ENCODE measurements at regions not wholly inside any gene's neighbourhood (a gene's known extent, or its start where the extent isn't known, plus 50 kb on each side); places are given as distances from the start of the nearest gene placed in this dataset.

DNA sequence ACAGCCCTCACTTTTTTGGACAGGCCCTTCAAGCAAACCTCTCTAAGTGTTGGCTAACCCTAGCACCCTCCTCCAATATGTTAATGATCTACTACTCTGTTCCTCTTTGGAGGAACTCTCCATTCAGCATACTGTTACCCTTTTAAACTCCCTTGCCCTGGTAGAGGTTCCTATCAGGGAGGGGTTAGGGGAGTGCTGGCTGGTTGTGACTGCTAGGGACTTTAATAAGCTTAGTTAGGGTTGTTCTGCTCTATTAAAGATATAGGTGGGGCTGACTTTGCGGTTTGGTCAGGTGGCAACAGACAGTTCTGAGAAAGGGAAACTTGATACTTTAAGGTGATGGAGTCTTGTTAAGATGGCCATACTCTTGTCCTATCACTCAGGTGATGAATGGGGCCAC is 301.5 kb upstream of the FBXO33 start:
- H3K9me3 ChIP-seq = no peaks in the 10 kb centered on the region
- ATAC-seq (no peak), DNase-seq (no peak)
- intact Hi-C loops (cut with DNase I) = no loop called here
- no peak overlapping the region for H3K27ac ChIP-seq
- no peaks in the 10 kb centered on the region for H3K4me1 ChIP-seq
- no peak overlapping the region for H3K4me3 ChIP-seq
- no peaks in the 10 kb centered on the region for H3K36me3 ChIP-seq (ENCODE audit: insufficient read depth in 1 of 2, low read depth in 1 of 2)
- 88 to 97% (median 91%) methylated on average over 1 of the region's 1 CpG for WGBS, 3 donors
- TF ChIP-seq, protein P1, sequence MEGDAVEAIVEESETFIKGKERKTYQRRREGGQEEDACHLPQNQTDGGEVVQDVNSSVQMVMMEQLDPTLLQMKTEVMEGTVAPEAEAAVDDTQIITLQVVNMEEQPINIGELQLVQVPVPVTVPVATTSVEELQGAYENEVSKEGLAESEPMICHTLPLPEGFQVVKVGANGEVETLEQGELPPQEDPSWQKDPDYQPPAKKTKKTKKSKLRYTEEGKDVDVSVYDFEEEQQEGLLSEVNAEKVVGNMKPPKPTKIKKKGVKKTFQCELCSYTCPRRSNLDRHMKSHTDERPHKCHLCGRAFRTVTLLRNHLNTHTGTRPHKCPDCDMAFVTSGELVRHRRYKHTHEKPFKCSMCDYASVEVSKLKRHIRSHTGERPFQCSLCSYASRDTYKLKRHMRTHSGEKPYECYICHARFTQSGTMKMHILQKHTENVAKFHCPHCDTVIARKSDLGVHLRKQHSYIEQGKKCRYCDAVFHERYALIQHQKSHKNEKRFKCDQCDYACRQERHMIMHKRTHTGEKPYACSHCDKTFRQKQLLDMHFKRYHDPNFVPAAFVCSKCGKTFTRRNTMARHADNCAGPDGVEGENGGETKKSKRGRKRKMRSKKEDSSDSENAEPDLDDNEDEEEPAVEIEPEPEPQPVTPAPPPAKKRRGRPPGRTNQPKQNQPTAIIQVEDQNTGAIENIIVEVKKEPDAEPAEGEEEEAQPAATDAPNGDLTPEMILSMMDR (IDR thresholded peaks at IDR 0.05) = no peak
- no peaks in the 10 kb centered on the region for H3K27me3 ChIP-seq (ENCODE audit: insufficient read depth in 3 of 3, low read length in 2 of 3)

DNA sequence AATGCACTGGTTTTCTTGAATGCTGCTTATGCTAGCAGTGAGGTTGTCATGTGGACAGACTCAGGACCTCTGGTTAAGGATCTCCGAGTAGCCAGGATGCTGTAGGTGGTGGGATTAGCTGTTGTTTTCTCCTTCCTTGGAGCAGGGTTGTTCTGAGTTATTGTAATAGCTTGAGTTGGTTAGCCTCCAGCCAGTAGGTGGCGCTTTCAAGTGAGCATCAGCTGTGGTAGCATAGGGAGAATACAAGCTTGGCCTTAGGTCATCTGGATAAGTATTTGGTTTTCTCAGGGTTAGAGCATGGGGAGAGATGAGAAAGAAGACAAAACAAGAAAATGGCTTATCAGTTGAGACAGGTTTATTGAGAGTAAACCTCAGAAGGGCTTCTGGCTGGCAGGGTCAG is 299.7 kb upstream of the FBXO33 start:
- ATAC-seq = no peak

DNA sequence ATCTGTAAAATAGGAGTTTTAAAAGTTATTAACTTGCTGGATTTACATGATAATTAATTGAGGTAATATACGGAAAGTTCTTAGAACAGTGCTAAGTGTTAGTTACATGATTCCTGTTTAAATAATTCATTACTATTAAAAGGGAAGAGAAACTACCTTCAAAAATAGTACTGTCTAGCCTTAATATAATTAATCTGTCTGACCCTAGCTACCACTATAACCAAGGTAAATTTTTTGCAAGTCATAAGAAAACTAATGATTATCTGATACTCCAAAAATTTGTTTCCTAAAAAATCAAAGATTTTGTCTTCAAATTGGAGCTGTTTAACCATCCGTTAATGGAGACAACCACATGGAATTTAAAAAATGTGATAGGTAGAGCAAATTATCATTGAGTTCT is 294.3 kb upstream of the FBXO33 start:
- WGBS, 3 donors = 89 to 93% (median 90%) methylated on average over 2 of the region's 2 CpGs
- Histone ChIP-seq H3K4me1 (no peaks in the 10 kb centered on the region), H3K4me3 (no peak overlapping the region), H3K27ac (no peak overlapping the region), H3K9me3 (no peaks in the 10 kb centered on the region), H3K36me3 (ENCODE audit: insufficient read depth in 1 of 2, low read depth in 1 of 2) (no peaks in the 10 kb centered on the region), H3K27me3 (ENCODE audit: insufficient read depth in 3 of 3, low read length in 2 of 3) (no peaks in the 10 kb centered on the region)
- intact Hi-C loops (cut with DNase I) = no loop called here
- TF ChIP-seq, protein P1 (IDR thresholded peaks at IDR 0.05) = no peak
- ATAC-seq (no peak), DNase-seq (no peak)

More for the DNA sequence above, 299.7 kb upstream of the FBXO33 start:
- TF ChIP-seq, protein P1 (IDR thresholded peaks at IDR 0.05) = no peak
- intact Hi-C loops (cut with DNase I) = no loop called here
- Histone ChIP-seq H3K4me1 (no peaks in the 10 kb centered on the region), H3K27me3 (ENCODE audit: insufficient read depth in 3 of 3, low read length in 2 of 3) (no peaks in the 10 kb centered on the region), H3K36me3 (ENCODE audit: insufficient read depth in 1 of 2, low read depth in 1 of 2) (no peaks in the 10 kb centered on the region), H3K27ac (no peak overlapping the region), H3K9me3 (no peaks in the 10 kb centered on the region), H3K4me3 (no peak overlapping the region)
- WGBS, 3 donors = 84 to 89% (median 85%) methylated on average over 2 of the region's 2 CpGs
- DNase-seq = no peak

DNA sequence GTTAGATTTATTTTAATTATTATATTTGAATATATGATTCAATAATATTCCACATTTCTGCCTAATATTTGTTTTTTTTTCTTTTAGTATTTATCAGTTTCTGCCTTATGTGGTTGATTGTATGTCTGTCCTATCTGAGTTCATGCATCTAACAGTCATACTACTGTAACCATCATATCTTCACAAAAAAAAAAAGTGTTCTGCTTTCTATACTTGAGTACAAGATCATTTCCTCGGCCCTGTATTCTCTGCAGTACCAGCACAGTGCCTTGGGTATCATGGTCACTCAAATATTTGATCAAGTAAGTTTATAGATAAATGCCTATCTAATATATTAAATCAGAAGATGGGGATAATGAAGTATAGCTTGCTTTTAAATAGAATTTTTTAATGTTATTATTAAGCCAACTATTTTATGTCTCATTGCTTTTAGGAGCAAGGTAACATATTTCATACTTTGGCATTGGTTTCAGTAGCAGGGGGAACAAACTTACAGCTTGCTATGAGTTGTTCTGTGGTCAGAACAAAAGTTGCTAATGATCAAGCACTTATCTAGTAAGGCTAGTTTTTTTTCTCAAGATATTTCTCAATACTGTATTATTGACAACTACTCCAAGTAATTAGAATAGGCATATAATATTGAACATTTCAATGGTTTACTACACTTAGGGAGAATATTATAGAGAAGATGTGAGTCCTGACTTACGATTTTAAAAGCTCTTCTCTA is 290.5 kb upstream of the FBXO33 start:
- intact Hi-C loops (cut with DNase I) = no loop called here
- H3K27me3 ChIP-seq (ENCODE audit: insufficient read depth in 3 of 3, low read length in 2 of 3) = no peaks in the 10 kb centered on the region
- no peak overlapping the region for H3K4me3 ChIP-seq
- no peak for ATAC-seq
- no peaks in the 10 kb centered on the region for H3K36me3 ChIP-seq (ENCODE audit: insufficient read depth in 1 of 2, low read depth in 1 of 2)
- H3K27ac ChIP-seq = no peak overlapping the region
- 58 to 71% (median 63%) methylated on average over 2 of the region's 2 CpGs for WGBS, 3 donors
- TF ChIP-seq, protein P1 (IDR thresholded peaks at IDR 0.05) = no peak
- H3K9me3 ChIP-seq = no peaks in the 10 kb centered on the region
- H3K4me1 ChIP-seq = no peaks in the 10 kb centered on the region
- DNase-seq = no peak
